ENCODE measurements at regions not wholly inside any gene's neighbourhood (a gene's known extent, or its start where the extent isn't known, plus 50 kb on each side); places are given as distances from the start of the nearest gene placed in this dataset.
"Not testable (repeated sequence)": the region's sequence is repeated elsewhere in the genome, so short reads cannot be mapped to it uniquely, and the experiment has no call there.

GRCh38 chr3:65138556-65138955 lies 450.8 kb upstream of the ADAMTS9 start:
- no peaks in the 10 kb centered on the region for H3K9me3 ChIP-seq (ENCODE audit: low read depth)
- H3K4me1 ChIP-seq (ENCODE audit: low read depth), result peaks cover 9% of the 10 kb centered on the region
- H3K27ac ChIP-seq, result no peak overlapping the region
- no peak overlapping the region for H3K4me3 ChIP-seq
- H3K27me3 ChIP-seq, result no peaks in the 10 kb centered on the region
- H3K36me3 ChIP-seq, result no peaks in the 10 kb centered on the region
- DNase-seq (ENCODE audit: low read depth in 1 of 2, low spot score in 1 of 2), result no peak
- TF ChIP-seq, protein P1, sequence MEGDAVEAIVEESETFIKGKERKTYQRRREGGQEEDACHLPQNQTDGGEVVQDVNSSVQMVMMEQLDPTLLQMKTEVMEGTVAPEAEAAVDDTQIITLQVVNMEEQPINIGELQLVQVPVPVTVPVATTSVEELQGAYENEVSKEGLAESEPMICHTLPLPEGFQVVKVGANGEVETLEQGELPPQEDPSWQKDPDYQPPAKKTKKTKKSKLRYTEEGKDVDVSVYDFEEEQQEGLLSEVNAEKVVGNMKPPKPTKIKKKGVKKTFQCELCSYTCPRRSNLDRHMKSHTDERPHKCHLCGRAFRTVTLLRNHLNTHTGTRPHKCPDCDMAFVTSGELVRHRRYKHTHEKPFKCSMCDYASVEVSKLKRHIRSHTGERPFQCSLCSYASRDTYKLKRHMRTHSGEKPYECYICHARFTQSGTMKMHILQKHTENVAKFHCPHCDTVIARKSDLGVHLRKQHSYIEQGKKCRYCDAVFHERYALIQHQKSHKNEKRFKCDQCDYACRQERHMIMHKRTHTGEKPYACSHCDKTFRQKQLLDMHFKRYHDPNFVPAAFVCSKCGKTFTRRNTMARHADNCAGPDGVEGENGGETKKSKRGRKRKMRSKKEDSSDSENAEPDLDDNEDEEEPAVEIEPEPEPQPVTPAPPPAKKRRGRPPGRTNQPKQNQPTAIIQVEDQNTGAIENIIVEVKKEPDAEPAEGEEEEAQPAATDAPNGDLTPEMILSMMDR (IDR thresholded peaks at IDR 0.05; ENCODE audit: low read depth, low read length), result no peak

DNA sequence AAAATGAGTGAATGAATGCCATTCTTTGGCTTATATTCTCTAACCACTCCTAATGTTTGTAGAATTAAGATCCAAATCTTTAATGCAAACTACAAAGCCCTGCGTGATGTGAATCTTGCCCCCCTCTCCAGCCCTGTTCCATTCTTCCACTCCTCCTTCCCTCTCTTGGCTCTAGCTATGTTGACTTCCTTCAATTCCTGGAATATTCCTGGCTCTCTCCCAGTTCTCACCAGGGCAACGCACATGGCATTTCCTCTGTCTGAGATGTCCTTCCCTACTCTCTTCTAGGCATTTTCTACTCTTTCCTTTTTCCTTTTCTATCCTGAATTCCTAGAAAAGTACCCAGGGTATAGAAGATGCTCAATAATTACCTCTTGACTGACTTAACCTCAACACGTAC lies 446.0 kb upstream of the ADAMTS9 start:
- not testable (repeated sequence) for H3K9me3 ChIP-seq (ENCODE audit: low read depth); H3K27me3 ChIP-seq; H3K36me3 ChIP-seq; H3K27ac ChIP-seq; H3K4me1 ChIP-seq (ENCODE audit: low read depth); H3K4me3 ChIP-seq
- peak in 1 of 2 donors; percentile 54 for DNase-seq (ENCODE audit: low read depth in 1 of 2, low spot score in 1 of 2)

- Histone ChIP-seq H3K27me3 (no peaks in the 10 kb centered on the region), H3K9me3 (ENCODE audit: low read depth) (no peaks in the 10 kb centered on the region), H3K4me3 (no peak overlapping the region), H3K27ac (no peak overlapping the region), H3K36me3 (no peaks in the 10 kb centered on the region), H3K4me1 (ENCODE audit: low read depth) (no peaks in the 10 kb centered on the region)
- no peak for DNase-seq (ENCODE audit: low read depth in 1 of 2, low spot score in 1 of 2)
- TF ChIP-seq, protein P1 (IDR thresholded peaks at IDR 0.05; ENCODE audit: low read depth, low read length), result no peak
Measured at GRCh38 chr3:65130782-65131181, 443.0 kb upstream of the ADAMTS9 start.

GRCh38 chr3:65128346-65128745 lies 440.5 kb upstream of the ADAMTS9 start:
- no peaks in the 10 kb centered on the region for H3K27me3 ChIP-seq
- TF ChIP-seq, protein P1 (IDR thresholded peaks at IDR 0.05; ENCODE audit: low read depth, low read length), result no peak
- H3K27ac ChIP-seq, result no peak overlapping the region
- no peaks in the 10 kb centered on the region for H3K4me1 ChIP-seq (ENCODE audit: low read depth)
- DNase-seq (ENCODE audit: low read depth in 1 of 2, low spot score in 1 of 2), result no peak
- no peaks in the 10 kb centered on the region for H3K9me3 ChIP-seq (ENCODE audit: low read depth)
- no peaks in the 10 kb centered on the region for H3K36me3 ChIP-seq
- H3K4me3 ChIP-seq, result no peak overlapping the region

DNA sequence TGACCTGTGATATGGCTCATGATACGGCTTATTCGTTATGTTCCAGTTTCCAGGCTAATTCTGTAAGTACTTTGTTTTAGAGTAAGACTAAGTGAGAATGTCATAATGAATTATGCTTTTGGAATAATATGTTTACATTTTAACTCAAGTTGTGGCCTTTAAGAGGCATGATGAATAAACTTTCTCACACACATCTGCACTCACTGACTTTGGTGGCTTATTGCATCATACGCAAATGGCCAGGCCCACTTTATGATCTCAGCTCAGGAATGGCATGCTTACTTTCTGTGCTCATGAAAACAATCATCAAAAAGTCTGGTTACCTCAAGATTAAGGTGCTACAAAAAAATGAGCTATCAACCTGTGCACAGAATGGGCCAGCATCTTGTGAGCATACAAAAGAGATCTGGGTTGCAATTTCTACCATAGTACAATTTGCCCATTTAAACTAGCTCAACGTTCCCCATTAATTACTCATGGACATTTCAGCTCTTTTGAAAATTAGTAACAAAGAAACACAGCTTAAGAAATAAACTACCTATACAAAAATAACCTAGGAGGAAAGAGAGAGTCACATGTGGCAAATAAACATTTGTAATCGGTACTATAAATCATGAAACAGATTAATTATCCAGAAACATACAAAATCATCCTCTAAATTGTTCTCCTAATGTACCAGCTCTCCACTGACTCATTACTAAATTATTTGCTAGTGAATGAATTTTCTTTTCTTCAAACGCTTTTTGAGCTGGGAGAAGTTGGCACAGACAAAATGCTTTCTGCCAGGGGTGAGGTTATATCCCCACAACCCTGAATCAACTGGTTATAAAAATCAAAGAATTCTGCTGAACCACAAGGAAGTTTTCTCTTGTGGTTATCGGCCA lies 439.0 kb upstream of the ADAMTS9 start:
- TF ChIP-seq, protein P1 (IDR thresholded peaks at IDR 0.05; ENCODE audit: low read depth, low read length), result no peak
- Histone ChIP-seq H3K4me3 (no peak overlapping the region), H3K4me1 (ENCODE audit: low read depth) (no peaks in the 10 kb centered on the region)

DNA sequence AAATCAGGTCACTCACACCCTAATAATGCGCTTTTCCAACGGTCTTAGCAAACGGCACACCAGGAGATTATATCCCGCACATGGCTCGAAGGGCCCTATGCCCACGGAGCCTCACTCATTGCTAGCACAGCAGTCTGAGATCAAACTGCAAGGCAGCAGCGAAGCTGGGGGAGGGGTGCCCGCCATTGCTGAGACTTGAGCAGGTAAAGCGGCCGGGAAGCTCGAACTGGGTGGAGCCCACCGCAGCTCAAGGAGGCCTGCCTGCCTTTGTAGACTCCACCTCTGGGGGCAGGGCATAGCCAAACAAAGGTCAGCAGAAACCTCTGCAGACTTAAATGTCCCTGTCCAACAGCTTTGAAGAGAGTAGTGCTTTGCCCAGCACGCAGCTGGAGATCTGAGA lies 432.4 kb upstream of the ADAMTS9 start:
- H3K27me3 ChIP-seq; H3K27ac ChIP-seq; H3K36me3 ChIP-seq; H3K4me1 ChIP-seq (ENCODE audit: low read depth); H3K4me3 ChIP-seq; DNase-seq (ENCODE audit: low read depth in 1 of 2, low spot score in 1 of 2); H3K9me3 ChIP-seq (ENCODE audit: low read depth): not testable (repeated sequence)

More for the DNA sequence above, 439.0 kb upstream of the ADAMTS9 start:
- H3K36me3 ChIP-seq, result no peaks in the 10 kb centered on the region
- H3K27me3 ChIP-seq, result no peaks in the 10 kb centered on the region
- H3K9me3 ChIP-seq (ENCODE audit: low read depth), result no peaks in the 10 kb centered on the region
- peak in 1 of 2 donors; percentile 36 for DNase-seq (ENCODE audit: low read depth in 1 of 2, low spot score in 1 of 2)
- no peak overlapping the region for H3K27ac ChIP-seq
